ENCODE measurements at regions not wholly inside any gene's neighbourhood (a gene's known extent, or its start where the extent isn't known, plus 50 kb on each side); places are given as distances from the start of the nearest gene placed in this dataset.

GRCh38 chr16:6481894-6482293, 850.8 kb upstream of the RBFOX1 start:
- Histone ChIP-seq H3K9ac (ENCODE audit: low read length) (no peak overlapping the region), H3K4me1 (ENCODE audit: low read length) (no peaks in the 10 kb centered on the region), H3K4me3 (ENCODE audit: low read length) (no peak overlapping the region), H2AFZ (ENCODE audit: low read depth, low read length) (no peak overlapping the region), H3K27me3 (ENCODE audit: low read depth, low read length) (no peaks in the 10 kb centered on the region), H4K20me1 (ENCODE audit: insufficient read depth, low read length) (no peaks in the 10 kb centered on the region), H3K9me3 (ENCODE audit: insufficient read depth, low read length) (no peaks in the 10 kb centered on the region), H3K79me2 (ENCODE audit: low read length) (no peaks in the 10 kb centered on the region), H3K36me3 (replicated peaks; ENCODE audit: low read depth, low read length) (no peaks in the 10 kb centered on the region), H3K4me2 (ENCODE audit: low read length) (no peak overlapping the region), H3K27ac (ENCODE audit: low read length) (no peak overlapping the region)
- no peak for TF ChIP-seq EZH2phosphoT487 (IDR thresholded peaks at IDR 0.05; ENCODE audit: low read depth)
- TF ChIP-seq CTCF (IDR thresholded peaks at IDR 0.05; ENCODE audit: low read depth, low read length) = no peak

- Histone ChIP-seq H3K27ac (ENCODE audit: low read length) (no peak overlapping the region), H3K4me1 (ENCODE audit: low read length) (no peaks in the 10 kb centered on the region)
These were observed 878.9 kb upstream of the RBFOX1 start for GRCh38 chr16:6453742-6454141.

GRCh38 chr16:6447021-6447790, 885.4 kb upstream of the RBFOX1 start:
- H3K79me2 ChIP-seq (ENCODE audit: low read length) = no peaks in the 10 kb centered on the region
- TF ChIP-seq EZH2phosphoT487 (IDR thresholded peaks at IDR 0.05; ENCODE audit: low read depth) (no peak), CTCF (IDR thresholded peaks at IDR 0.05; ENCODE audit: low read depth, low read length) (no peak)
- H4K20me1 ChIP-seq (ENCODE audit: insufficient read depth, low read length) = no peaks in the 10 kb centered on the region
- H2AFZ ChIP-seq (ENCODE audit: low read depth, low read length) = no peak overlapping the region
- H3K36me3 ChIP-seq (replicated peaks; ENCODE audit: low read depth, low read length) = no peaks in the 10 kb centered on the region
- H3K4me2 ChIP-seq (ENCODE audit: low read length) = no peak overlapping the region
- no peak overlapping the region for H3K9ac ChIP-seq (ENCODE audit: low read length)
- H3K27me3 ChIP-seq (ENCODE audit: low read depth, low read length) = no peaks in the 10 kb centered on the region
- no peak overlapping the region for H3K27ac ChIP-seq (ENCODE audit: low read length)
- H3K4me3 ChIP-seq (ENCODE audit: low read length) = no peak overlapping the region
- no peaks in the 10 kb centered on the region for H3K4me1 ChIP-seq (ENCODE audit: low read length)
- H3K9me3 ChIP-seq (ENCODE audit: insufficient read depth, low read length) = no peaks in the 10 kb centered on the region

More at GRCh38 chr16:6453742-6454141, 878.9 kb upstream of the RBFOX1 start:
- H3K4me3 ChIP-seq (ENCODE audit: low read length) = no peak overlapping the region
- H4K20me1 ChIP-seq (ENCODE audit: insufficient read depth, low read length) = no peaks in the 10 kb centered on the region
- no peak for TF ChIP-seq CTCF (IDR thresholded peaks at IDR 0.05; ENCODE audit: low read depth, low read length)
- TF ChIP-seq EZH2phosphoT487 (IDR thresholded peaks at IDR 0.05; ENCODE audit: low read depth) = no peak
- H3K4me2 ChIP-seq (ENCODE audit: low read length) = no peak overlapping the region
- H3K27me3 ChIP-seq (ENCODE audit: low read depth, low read length) = no peaks in the 10 kb centered on the region
- no peaks in the 10 kb centered on the region for H3K9me3 ChIP-seq (ENCODE audit: insufficient read depth, low read length)
- no peaks in the 10 kb centered on the region for H3K36me3 ChIP-seq (replicated peaks; ENCODE audit: low read depth, low read length)
- H3K9ac ChIP-seq (ENCODE audit: low read length) = no peak overlapping the region
- H2AFZ ChIP-seq (ENCODE audit: low read depth, low read length) = no peak overlapping the region
- no peaks in the 10 kb centered on the region for H3K79me2 ChIP-seq (ENCODE audit: low read length)

- Histone ChIP-seq H3K4me2 (ENCODE audit: low read length) (no peak overlapping the region), H3K27ac (ENCODE audit: low read length) (no peak overlapping the region), H3K9me3 (ENCODE audit: insufficient read depth, low read length) (no peaks in the 10 kb centered on the region), H3K36me3 (replicated peaks; ENCODE audit: low read depth, low read length) (no peaks in the 10 kb centered on the region), H2AFZ (ENCODE audit: low read depth, low read length) (no peak overlapping the region), H4K20me1 (ENCODE audit: insufficient read depth, low read length) (no peaks in the 10 kb centered on the region), H3K27me3 (ENCODE audit: low read depth, low read length) (no peaks in the 10 kb centered on the region), H3K4me1 (ENCODE audit: low read length) (no peaks in the 10 kb centered on the region), H3K79me2 (ENCODE audit: low read length) (no peaks in the 10 kb centered on the region), H3K9ac (ENCODE audit: low read length) (no peak overlapping the region), H3K4me3 (ENCODE audit: low read length) (no peak overlapping the region)
- no peak for TF ChIP-seq EZH2phosphoT487 (IDR thresholded peaks at IDR 0.05; ENCODE audit: low read depth)
- TF ChIP-seq CTCF (IDR thresholded peaks at IDR 0.05; ENCODE audit: low read depth, low read length) = no peak
These were observed 886.3 kb upstream of the RBFOX1 start for GRCh38 chr16:6446370-6446769.
